K562 (cell line): ENCODE measurements at regions not wholly inside any gene's neighbourhood (a gene's known extent, or its start where the extent isn't known, plus 50 kb on each side); places are given as distances from the start of the nearest gene placed in this dataset.

Experiments used
- CEBPG ChIP-seq, 3 experiments: fragments of 200-800 bp in 1 of 3; sonication (Bioruptor generic) in 1 of 3; sonication (generic) in 1 of 3; formaldehyde crosslinking in 1 of 3; IDR thresholded peaks in 2 of 3; conservative IDR thresholded peaks in 1 of 3; 2 replicates each; pipeline versions ENCODE4 v1.6.1 to v1.8.0; 2016 to 2022; ENCODE audit warnings: missing compliant biosample characterization in 2 of 3, missing genetic modification characterization in 2 of 3, mild to moderate bottlenecking in 1 of 3, missing genetic modification reagents in 1 of 3
- RB1 ChIP-seq: fragments of 450-650 bp; IDR thresholded peaks from 2 replicates; pipeline ENCODE4 v1.6.1; 2017; ENCODE audit warnings: low read depth, mild to moderate bottlenecking
- SMARCB1 ChIP-seq: IDR thresholded peaks from 2 replicates; pipeline ENCODE4 v1.6.1; 2011; ENCODE audit warnings: improper control_type of control experiment, low read depth; ENCODE audit not compliant: insufficient read length

- TF ChIP-seq RB1 = peak; percentile 44; the same call in 1 of the 2 replicates
- no peak for TF ChIP-seq SMARCB1
- TF ChIP-seq CEBPG (CRISPR knock-in tag; IDR thresholded peaks at IDR 0.05) = no peak
- TF ChIP-seq CEBPG (tag; conservative IDR thresholded peaks at IDR 0.05 in 1 of 2, IDR thresholded peaks at IDR 0.05 in 1 of 2) = no peak
Observed at GRCh38 chr11:116691771-116692177, 81.0 kb downstream of the BUD13 start.
